Fibroblast of lung (primary cell): ENCODE measurements at regions not wholly inside any gene's neighbourhood (a gene's known extent, or its start where the extent isn't known, plus 50 kb on each side); places are given as distances from the start of the nearest gene placed in this dataset.

Experiments used
- EZH2 ChIP-seq: IDR thresholded peaks from 2 replicates; pipeline ENCODE4 v1.5.1; 2012; ENCODE audit warnings: low read length, control low read depth, mild to moderate bottlenecking; ENCODE audit errors: missing control alignments
- TF ChIP-seq, protein P1 (sequence below), 2 donors: IDR thresholded peaks in 1 of 2; conservative IDR thresholded peaks in 1 of 2; 1 replicate in 1 of 2; 2 replicates in 1 of 2; pipeline ENCODE4 v1.5.1; 2011 to 2012; ENCODE audit warnings: low read length in 2 of 2, control low read depth in 1 of 2, inconsistent platforms in 1 of 2, low read depth in 1 of 2, mild to moderate bottlenecking in 1 of 2

DNA sequence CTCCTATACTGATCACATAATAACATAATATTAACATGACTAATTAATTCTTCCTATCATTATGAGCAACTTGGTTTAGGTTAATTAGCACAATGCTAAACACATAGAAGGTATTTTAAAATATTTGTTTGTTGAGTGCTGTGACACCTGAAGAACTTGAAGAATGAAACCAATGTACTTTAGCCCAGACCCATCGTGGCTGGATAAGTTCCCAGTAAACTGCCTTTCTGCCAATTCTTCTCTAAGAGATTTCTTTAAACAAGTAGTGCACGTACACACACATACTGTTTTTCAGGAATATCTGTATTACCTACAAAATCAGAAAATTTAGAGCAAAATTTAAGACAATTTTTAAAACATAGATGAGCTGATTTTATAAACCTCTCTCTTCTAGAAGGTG lies 207.4 kb upstream of the SSTR1 start:
- TF ChIP-seq EZH2: no peak
- TF ChIP-seq, protein P1, sequence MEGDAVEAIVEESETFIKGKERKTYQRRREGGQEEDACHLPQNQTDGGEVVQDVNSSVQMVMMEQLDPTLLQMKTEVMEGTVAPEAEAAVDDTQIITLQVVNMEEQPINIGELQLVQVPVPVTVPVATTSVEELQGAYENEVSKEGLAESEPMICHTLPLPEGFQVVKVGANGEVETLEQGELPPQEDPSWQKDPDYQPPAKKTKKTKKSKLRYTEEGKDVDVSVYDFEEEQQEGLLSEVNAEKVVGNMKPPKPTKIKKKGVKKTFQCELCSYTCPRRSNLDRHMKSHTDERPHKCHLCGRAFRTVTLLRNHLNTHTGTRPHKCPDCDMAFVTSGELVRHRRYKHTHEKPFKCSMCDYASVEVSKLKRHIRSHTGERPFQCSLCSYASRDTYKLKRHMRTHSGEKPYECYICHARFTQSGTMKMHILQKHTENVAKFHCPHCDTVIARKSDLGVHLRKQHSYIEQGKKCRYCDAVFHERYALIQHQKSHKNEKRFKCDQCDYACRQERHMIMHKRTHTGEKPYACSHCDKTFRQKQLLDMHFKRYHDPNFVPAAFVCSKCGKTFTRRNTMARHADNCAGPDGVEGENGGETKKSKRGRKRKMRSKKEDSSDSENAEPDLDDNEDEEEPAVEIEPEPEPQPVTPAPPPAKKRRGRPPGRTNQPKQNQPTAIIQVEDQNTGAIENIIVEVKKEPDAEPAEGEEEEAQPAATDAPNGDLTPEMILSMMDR (conservative IDR thresholded peaks at IDR 0.05 in 1 of 2, IDR thresholded peaks at IDR 0.05 in 1 of 2; ENCODE audit: low read depth in 1 of 2, low read length in 2 of 2): no peak
